Activated T-helper 1 cell treated with anti-CD3 and anti-CD28 coated beads, Interleukin-12 subunit alpha, Interleukin-12 subunit beta, Interleukin-2, Interleukin-4 antibody, amounts not matched to agents 30 ng/mL and 10 ng/mL and 1 ng/mL, durations not matched to agents 14 hours and 24 hours and 36 hours (primary cell): ENCODE measurements at regions not wholly inside any gene's neighbourhood (a gene's known extent, or its start where the extent isn't known, plus 50 kb on each side); places are given as distances from the start of the nearest gene placed in this dataset.

Source experiments
- DNase-seq: peaks from one replicate; pipeline ENCODE4 v3.0.0; 2021; ENCODE audit warnings: low spot score
- H3K27ac Mint-ChIP-seq: one replicate; pipeline ENCODE4 v1.8.0; 2021; ENCODE audit warnings: mild to moderate bottlenecking, mixed read lengths
- H3K27me3 Mint-ChIP-seq: one replicate; pipeline ENCODE4 v1.8.0; 2022; ENCODE audit warnings: mild to moderate bottlenecking, moderate library complexity, mixed read lengths; ENCODE audit not compliant: insufficient read depth
- H3K36me3 Mint-ChIP-seq: one replicate; pipeline ENCODE4 v1.8.0; 2021; ENCODE audit warnings: low read depth, mixed read lengths
- H3K4me1 Mint-ChIP-seq: one replicate; pipeline ENCODE4 v1.8.0; 2021; ENCODE audit warnings: low read depth, mixed read lengths
- H3K4me3 Mint-ChIP-seq: one replicate; pipeline ENCODE4 v1.8.0; 2021; ENCODE audit warnings: mild to moderate bottlenecking, moderate library complexity, mixed read lengths
- H3K9me3 Mint-ChIP-seq: one replicate; pipeline ENCODE4 v1.8.0; 2021; ENCODE audit warnings: mixed read lengths
- intact Hi-C: fragments of 100-400 bp; cut with micrococcal nuclease; formaldehyde crosslinking; loops from one replicate; pipeline ENCODE4 v1.15.1; 2024

- intact Hi-C loops: loop anchor here (10.0 kb wide), 1 partner anchor 1864 kb away; no protein-coding TSS in a partner anchor
- H3K27me3 Mint-ChIP-seq: no peaks in the 10 kb centered on the region
- H3K4me1 Mint-ChIP-seq: peaks cover 42% of the 10 kb centered on the region
- H3K4me3 Mint-ChIP-seq: no peak overlapping the region
- H3K36me3 Mint-ChIP-seq: peaks cover 2% of the 10 kb centered on the region
- DNase-seq: no peak
- H3K27ac Mint-ChIP-seq: no peak overlapping the region
- no peaks in the 10 kb centered on the region for H3K9me3 Mint-ChIP-seq
Measured at GRCh38 chr1:200478945-200479558, 69.2 kb upstream of the ZNF281 start.

GRCh38 chr1:200478239-200478623, 68.4 kb upstream of the ZNF281 start:
- peaks cover 41% of the 10 kb centered on the region for H3K4me1 Mint-ChIP-seq
- H3K27ac Mint-ChIP-seq: no peak overlapping the region
- peaks cover 3% of the 10 kb centered on the region for H3K36me3 Mint-ChIP-seq
- no peaks in the 10 kb centered on the region for H3K9me3 Mint-ChIP-seq
- intact Hi-C loops: loop anchor here (10.0 kb wide), 1 partner anchor 1863 kb away; no protein-coding TSS in a partner anchor
- no peak overlapping the region for H3K4me3 Mint-ChIP-seq
- no peaks in the 10 kb centered on the region for H3K27me3 Mint-ChIP-seq
- DNase-seq: no peak

- H3K36me3 Mint-ChIP-seq: peaks cover 1% of the 10 kb centered on the region
- no peaks in the 10 kb centered on the region for H3K9me3 Mint-ChIP-seq
- H3K27ac Mint-ChIP-seq: no peak overlapping the region
- intact Hi-C loops: loop anchor here (5.0 to 10.0 kb wide), 3 partner anchors 37 to 1860 kb away; no protein-coding TSS in a partner anchor
- peaks cover 43% of the 10 kb centered on the region for H3K4me1 Mint-ChIP-seq
- DNase-seq: no peak
- peaks cover 2% of the 10 kb centered on the region for H3K27me3 Mint-ChIP-seq
- no peak overlapping the region for H3K4me3 Mint-ChIP-seq
Measured at GRCh38 chr1:200474633-200475032, 64.8 kb upstream of the ZNF281 start.

DNA sequence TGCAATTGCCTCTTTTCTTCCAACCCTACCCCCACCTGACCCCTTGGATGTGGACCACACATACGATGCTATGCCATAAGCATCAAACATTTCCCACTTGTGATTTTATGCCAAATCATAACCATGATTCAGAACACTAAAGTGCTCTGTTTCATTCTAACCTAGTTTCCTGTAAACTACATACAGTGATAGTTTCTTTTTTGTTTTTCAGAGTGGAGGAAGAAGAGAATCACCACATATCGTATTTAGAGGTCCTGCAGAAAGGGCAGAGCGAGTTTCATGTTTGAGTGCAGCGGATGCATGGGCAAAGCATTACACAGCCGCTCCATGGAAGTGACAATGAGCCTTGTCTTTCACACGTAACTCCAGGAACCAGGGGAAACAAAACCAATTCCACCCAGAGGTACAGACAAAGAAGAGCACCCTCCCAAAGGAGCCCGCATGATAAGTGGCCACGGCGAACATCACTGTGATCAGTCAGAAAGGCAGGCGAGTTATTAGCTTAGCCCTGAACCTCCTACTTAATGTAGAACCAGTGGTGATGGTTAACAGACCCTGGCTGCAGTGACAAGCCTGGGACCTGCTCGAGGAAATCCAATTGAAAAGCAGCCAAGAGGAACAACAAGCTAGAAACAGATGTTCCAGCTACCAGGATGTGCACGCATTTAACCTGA, 64.0 kb upstream of the ZNF281 start:
- DNase-seq: no peak
- Mint-ChIP-seq H3K36me3 (peaks cover 1% of the 10 kb centered on the region), H3K4me3 (peak overlapping the region; percentile 62), H3K27me3 (peaks cover 2% of the 10 kb centered on the region), H3K9me3 (no peaks in the 10 kb centered on the region), H3K27ac (peak overlapping the region; percentile 85), H3K4me1 (peaks cover 43% of the 10 kb centered on the region)
- intact Hi-C loops: loop anchor here (1.0 to 10.0 kb wide), 8 partner anchors 9 to 1859 kb away; partner anchors contain the start of gene ZNF281

- H3K27me3 Mint-ChIP-seq: peaks cover 6% of the 10 kb centered on the region
- H3K4me3 Mint-ChIP-seq: peak overlapping the region; percentile 48
- peaks cover 38% of the 10 kb centered on the region for H3K4me1 Mint-ChIP-seq
- intact Hi-C loops: loop anchor here (1.0 to 10.0 kb wide), 6 partner anchors 17 to 1857 kb away; no protein-coding TSS in a partner anchor
- no peaks in the 10 kb centered on the region for H3K9me3 Mint-ChIP-seq
- peak overlapping the region; percentile 64 for H3K27ac Mint-ChIP-seq
- peaks cover 3% of the 10 kb centered on the region for H3K36me3 Mint-ChIP-seq
- DNase-seq: no peak
Measured at GRCh38 chr1:200471739-200472138, 61.9 kb upstream of the ZNF281 start.

DNA sequence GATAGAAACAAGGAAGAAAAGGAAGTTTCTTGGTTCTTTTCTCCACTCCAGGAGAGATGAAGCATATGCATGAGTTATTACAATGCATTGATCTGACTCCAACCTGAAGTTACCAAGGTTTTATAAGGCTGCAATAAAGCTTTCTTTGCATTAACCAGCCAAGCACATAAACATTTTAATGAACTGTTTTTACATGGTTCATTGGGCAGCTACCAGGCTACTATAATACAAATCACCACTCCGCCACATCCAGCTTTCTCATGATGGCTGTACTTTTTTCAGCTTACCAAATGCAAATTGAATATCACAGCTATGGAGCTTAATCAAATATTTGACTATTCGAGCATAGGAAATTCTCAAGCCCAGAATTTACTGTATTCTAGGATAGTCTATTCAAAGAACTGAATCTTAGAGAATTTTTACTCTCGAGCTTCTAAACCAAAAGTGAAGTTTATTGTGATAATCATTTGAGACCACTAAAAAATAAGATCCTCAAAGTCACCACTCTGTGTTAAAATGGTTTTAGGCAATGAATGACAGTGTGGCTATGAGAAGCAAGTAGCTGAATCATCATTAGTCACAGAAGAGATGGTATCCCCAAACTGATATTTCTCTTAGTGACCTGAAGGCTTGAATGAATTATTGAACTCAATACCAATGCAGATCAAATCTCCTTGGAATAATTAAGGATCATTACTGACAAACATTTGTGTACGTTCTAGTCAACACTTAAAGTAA, 58.6 kb upstream of the ZNF281 start:
- DNase-seq: no peak
- peaks cover 3% of the 10 kb centered on the region for H3K36me3 Mint-ChIP-seq
- intact Hi-C loops: no loop called here
- H3K27me3 Mint-ChIP-seq: peaks cover 13% of the 10 kb centered on the region
- H3K4me1 Mint-ChIP-seq: peaks cover 17% of the 10 kb centered on the region
- no peak overlapping the region for H3K27ac Mint-ChIP-seq
- H3K9me3 Mint-ChIP-seq: no peaks in the 10 kb centered on the region
- H3K4me3 Mint-ChIP-seq: no peak overlapping the region

DNA sequence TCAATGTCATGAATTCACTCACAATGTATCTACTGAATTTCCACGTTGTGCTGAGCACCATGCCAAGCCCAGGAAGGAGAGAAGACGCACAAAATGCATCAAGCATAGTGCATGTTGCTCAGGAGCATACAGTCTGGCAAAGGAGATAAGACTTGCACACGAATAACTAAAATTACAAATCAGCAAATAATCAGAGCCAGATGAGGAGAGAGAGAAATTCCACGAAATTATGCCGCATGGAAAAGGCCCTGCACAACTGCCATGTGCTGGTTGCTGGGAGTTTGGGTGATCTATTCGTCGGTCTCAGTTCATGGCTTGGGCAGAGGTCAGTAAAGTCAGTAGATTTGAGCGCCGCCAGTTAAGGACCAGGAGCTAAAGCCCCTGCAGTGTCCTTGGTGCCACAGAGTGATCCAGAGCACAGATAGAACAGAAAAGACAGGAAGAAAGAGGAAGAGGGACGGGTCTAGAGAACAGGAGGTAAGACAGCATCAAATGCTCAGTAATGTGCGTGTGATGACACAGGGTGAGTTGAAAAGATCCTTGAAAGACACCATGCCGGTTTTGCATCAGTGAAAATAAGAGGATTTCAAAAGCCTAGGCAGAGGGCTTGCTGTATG, 55.1 kb upstream of the ZNF281 start:
- intact Hi-C loops: no loop called here
- peaks cover 12% of the 10 kb centered on the region for H3K27me3 Mint-ChIP-seq
- no peaks in the 10 kb centered on the region for H3K4me1 Mint-ChIP-seq
- no peak overlapping the region for H3K4me3 Mint-ChIP-seq
- no peak for DNase-seq
- no peaks in the 10 kb centered on the region for H3K9me3 Mint-ChIP-seq
- H3K36me3 Mint-ChIP-seq: peaks cover 2% of the 10 kb centered on the region
- no peak overlapping the region for H3K27ac Mint-ChIP-seq
